IPS-15b (cell line): ENCODE measurements at regions not wholly inside any gene's neighbourhood (a gene's known extent, or its start where the extent isn't known, plus 50 kb on each side); places are given as distances from the start of the nearest gene placed in this dataset.

Source experiments
- H3K27me3 ChIP-seq: one replicate; pipeline ENCODE4 v1.6.1; 2013; ENCODE audit warnings: low read length; ENCODE audit not compliant: control insufficient read depth, insufficient read depth
- H3K36me3 ChIP-seq: one replicate; pipeline ENCODE4 v1.6.1; 2013; ENCODE audit warnings: low read length; ENCODE audit not compliant: control insufficient read depth, insufficient read depth
- H3K4me1 ChIP-seq: one replicate; pipeline ENCODE4 v1.6.1; 2013; ENCODE audit warnings: mild to moderate bottlenecking, low read length; ENCODE audit not compliant: control insufficient read depth, insufficient read depth
- H3K4me3 ChIP-seq: one replicate; pipeline ENCODE4 v1.5.1; 2013; ENCODE audit warnings: low read depth, low read length
- H3K9ac ChIP-seq: one replicate; pipeline ENCODE4 v1.6.1; 2013; ENCODE audit warnings: low read depth, mild to moderate bottlenecking, low read length
- H3K9me3 ChIP-seq: one replicate; pipeline ENCODE4 v1.6.1; 2013; ENCODE audit warnings: mild to moderate bottlenecking, low read length; ENCODE audit not compliant: control insufficient read depth, insufficient read depth

- no peaks in the 10 kb centered on the region for H3K36me3 ChIP-seq
- H3K9ac ChIP-seq: no peak overlapping the region
- H3K4me3 ChIP-seq: no peak overlapping the region
- H3K9me3 ChIP-seq: no peaks in the 10 kb centered on the region
- H3K27me3 ChIP-seq: no peaks in the 10 kb centered on the region
- H3K4me1 ChIP-seq: no peaks in the 10 kb centered on the region
Observed at GRCh38 chr14:44353805-44354204, 153.3 kb downstream of the FSCB start.

DNA sequence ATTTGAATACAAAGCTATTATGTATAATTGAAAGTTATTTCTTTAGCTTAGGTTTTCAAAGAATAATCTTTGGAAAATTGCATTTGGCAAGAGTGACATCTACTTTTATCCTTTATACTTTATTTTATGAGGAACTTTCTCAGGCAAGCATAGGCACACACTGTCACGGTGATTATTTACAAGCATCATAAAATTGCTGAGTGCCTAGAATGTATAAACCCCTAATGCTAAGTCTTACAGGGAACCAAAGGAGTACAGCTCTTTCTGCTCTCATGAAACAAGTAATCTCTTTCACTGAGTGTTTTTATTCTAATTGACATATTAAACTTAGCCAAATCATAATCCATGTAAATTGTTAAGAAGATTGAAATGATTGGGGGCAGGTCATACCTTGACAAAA, 154.9 kb downstream of the FSCB start:
- Histone ChIP-seq H3K27me3 (no peaks in the 10 kb centered on the region), H3K36me3 (no peaks in the 10 kb centered on the region), H3K9ac (no peak overlapping the region), H3K4me3 (no peak overlapping the region), H3K4me1 (no peaks in the 10 kb centered on the region), H3K9me3 (peaks cover 3% of the 10 kb centered on the region)

DNA sequence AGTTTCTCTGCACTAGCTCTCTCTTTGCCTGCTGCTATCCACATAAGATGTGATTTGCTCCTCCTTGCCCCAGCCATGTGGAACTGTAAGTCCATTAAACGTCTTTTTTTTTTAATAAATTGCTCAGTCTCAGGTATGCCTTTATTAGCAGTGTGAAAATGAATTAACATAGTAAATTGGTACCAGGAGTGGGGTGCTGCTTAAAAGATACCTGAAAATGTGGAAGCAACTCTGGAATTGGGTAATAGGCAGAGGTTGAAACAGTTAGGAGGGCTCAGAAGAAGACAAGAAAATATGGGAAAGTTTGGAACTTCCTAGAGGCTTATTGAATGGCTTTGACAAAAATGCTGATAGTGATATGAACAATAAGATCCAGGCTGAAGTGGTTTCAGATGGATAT, 159.8 kb downstream of the FSCB start:
- no peaks in the 10 kb centered on the region for H3K27me3 ChIP-seq
- H3K9me3 ChIP-seq: peaks cover 3% of the 10 kb centered on the region
- H3K9ac ChIP-seq: no peak overlapping the region
- no peaks in the 10 kb centered on the region for H3K4me1 ChIP-seq
- no peak overlapping the region for H3K4me3 ChIP-seq
- no peaks in the 10 kb centered on the region for H3K36me3 ChIP-seq

DNA sequence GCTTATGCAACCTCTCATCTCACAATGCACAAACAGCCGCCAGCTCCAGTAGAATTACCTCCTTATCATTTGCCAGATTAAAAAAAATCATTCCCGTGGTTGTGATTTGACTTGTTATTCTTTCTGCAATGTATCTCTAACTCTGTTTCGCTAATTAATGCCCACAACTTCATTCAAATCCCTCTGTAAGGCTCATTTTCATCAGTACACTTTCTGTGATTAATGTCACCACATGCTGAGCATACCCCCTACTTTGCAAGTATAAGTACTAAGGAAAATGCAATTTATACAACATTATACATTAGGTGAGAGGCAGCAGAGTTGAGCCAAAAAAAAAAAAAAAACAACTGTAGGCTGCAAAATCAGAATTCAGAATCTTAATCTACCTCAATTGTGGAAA, 166.0 kb downstream of the FSCB start:
- no peaks in the 10 kb centered on the region for H3K27me3 ChIP-seq
- H3K4me1 ChIP-seq: no peaks in the 10 kb centered on the region
- no peaks in the 10 kb centered on the region for H3K9me3 ChIP-seq
- H3K4me3 ChIP-seq: no peak overlapping the region
- no peak overlapping the region for H3K9ac ChIP-seq
- no peaks in the 10 kb centered on the region for H3K36me3 ChIP-seq

DNA sequence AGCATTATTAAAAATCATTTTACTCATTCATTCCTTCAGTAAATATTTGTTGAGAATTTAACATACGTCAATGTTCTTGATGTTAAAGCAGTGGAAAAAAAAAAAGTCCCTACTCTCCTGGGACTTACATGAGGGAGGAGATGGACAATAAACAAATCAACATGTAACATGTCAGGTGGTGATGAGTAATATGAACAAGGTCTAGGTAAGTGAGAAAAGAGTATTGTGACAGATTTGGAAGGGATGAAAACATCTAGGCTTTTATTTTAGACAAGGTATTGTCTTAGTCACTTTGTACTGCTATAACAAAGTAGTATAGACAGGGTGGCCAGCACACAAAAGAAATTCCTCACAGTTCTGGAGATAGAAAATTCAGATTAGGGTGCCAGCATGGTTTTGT, 167.2 kb downstream of the FSCB start:
- no peaks in the 10 kb centered on the region for H3K4me1 ChIP-seq
- H3K9me3 ChIP-seq: no peaks in the 10 kb centered on the region
- H3K4me3 ChIP-seq: no peak overlapping the region
- no peak overlapping the region for H3K9ac ChIP-seq
- no peaks in the 10 kb centered on the region for H3K36me3 ChIP-seq
- H3K27me3 ChIP-seq: no peaks in the 10 kb centered on the region

DNA sequence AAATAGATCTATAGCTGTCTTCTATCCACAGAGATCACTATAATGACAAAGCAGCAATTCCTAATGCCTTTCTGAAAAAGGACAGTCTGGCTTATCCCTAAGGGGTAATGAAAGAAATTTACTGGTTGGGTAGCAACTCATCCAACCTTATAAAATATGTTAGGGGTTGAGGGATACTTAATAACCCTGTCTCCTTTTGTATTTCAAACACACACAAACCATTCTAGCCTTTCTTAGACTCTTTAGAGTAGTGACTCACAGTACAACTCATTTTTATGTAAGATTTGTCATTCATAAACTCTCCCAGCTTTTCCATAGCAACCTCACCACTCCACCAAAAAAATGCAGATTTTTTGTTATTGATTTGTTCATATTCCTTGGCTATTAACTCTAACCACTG, 167.9 kb downstream of the FSCB start:
- Histone ChIP-seq H3K9ac (no peak overlapping the region), H3K27me3 (no peaks in the 10 kb centered on the region), H3K9me3 (no peaks in the 10 kb centered on the region), H3K36me3 (no peaks in the 10 kb centered on the region), H3K4me3 (no peak overlapping the region), H3K4me1 (no peaks in the 10 kb centered on the region)

GRCh38 chr14:44317441-44317746, 189.7 kb downstream of the FSCB start:
- Histone ChIP-seq H3K4me3 (no peak overlapping the region), H3K9ac (no peak overlapping the region), H3K27me3 (no peaks in the 10 kb centered on the region), H3K9me3 (no peaks in the 10 kb centered on the region), H3K36me3 (no peaks in the 10 kb centered on the region), H3K4me1 (no peaks in the 10 kb centered on the region)

- Histone ChIP-seq H3K9ac (no peak overlapping the region), H3K4me3 (no peak overlapping the region), H3K36me3 (no peaks in the 10 kb centered on the region), H3K27me3 (no peaks in the 10 kb centered on the region), H3K4me1 (no peaks in the 10 kb centered on the region), H3K9me3 (no peaks in the 10 kb centered on the region)
Observed at GRCh38 chr14:44316647-44317440, 190.2 kb downstream of the FSCB start.

DNA sequence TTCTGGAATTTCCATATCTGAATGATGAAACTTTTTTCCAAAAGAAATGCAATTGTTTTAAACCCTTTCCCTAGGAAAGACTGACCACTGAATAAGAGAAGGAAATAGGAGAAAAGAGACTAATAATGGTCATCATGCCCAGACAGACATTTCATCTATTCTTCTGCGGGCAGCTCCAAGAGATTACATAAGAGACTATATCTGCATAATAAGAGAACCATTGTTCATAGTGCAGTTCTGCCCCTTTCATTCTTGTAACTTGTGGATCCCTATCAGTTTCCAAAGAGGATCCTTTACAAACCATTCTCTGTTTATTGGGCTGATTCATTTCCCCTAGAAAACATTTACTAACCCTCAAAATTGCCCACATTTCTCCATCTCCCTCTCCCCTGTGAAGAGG, 197.8 kb downstream of the FSCB start:
- Histone ChIP-seq H3K9ac (no peak overlapping the region), H3K4me1 (no peaks in the 10 kb centered on the region), H3K9me3 (no peaks in the 10 kb centered on the region), H3K36me3 (no peaks in the 10 kb centered on the region), H3K4me3 (no peak overlapping the region), H3K27me3 (no peaks in the 10 kb centered on the region)

GRCh38 chr14:44300916-44301315, 206.2 kb downstream of the FSCB start:
- no peaks in the 10 kb centered on the region for H3K4me1 ChIP-seq

DNA sequence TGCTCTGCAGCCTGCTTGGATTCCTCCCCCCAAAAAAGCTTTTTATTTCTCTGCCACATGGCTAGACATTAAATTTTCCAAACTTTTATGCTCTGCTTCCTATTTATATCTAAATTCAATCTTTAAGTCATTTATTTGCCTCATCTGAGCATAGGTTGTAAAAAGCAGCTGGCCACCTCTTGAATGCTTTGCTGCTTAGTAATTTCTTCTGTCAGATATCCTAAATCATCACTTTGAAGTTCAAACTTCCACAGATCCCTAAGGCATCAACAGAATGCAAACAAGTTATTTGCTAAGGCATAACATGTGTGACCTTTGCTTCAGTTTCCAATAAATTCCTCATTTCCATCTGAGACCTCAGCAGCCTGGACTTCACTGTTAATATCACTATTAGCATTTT, 209.6 kb downstream of the FSCB start:
- no peaks in the 10 kb centered on the region for H3K4me1 ChIP-seq
- H3K9ac ChIP-seq: no peak overlapping the region
- H3K27me3 ChIP-seq: no peaks in the 10 kb centered on the region
- no peaks in the 10 kb centered on the region for H3K36me3 ChIP-seq
- no peak overlapping the region for H3K4me3 ChIP-seq
- no peaks in the 10 kb centered on the region for H3K9me3 ChIP-seq

More at GRCh38 chr14:44300916-44301315, 206.2 kb downstream of the FSCB start:
- Histone ChIP-seq H3K4me3 (no peak overlapping the region), H3K9me3 (no peaks in the 10 kb centered on the region), H3K27me3 (no peaks in the 10 kb centered on the region), H3K9ac (no peak overlapping the region), H3K36me3 (no peaks in the 10 kb centered on the region)

DNA sequence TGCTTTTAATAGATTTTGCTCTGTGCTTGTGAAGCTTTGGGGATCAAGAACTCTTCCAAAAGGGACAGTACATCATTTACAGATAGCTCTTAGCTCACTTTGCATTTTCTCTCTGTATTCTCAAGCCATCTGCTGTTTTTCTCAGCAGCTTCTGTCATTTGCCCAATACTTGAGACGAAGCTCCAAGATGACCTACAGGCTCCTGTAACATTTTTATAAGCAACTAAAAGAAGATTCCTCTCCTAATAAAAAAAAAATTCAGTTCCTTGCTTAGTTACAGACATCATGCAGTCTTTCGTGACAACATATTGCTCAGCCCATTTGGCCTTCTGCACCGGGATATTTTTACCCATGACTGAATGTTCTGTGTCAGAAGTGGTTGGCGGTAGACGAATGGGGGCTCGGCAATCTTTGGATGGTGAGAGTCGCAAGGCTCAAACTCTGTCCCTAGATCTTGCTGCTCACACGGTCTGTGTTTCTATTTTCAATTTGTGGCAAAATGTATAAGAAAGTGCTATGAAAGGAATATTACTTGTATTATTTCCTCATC, 215.6 kb downstream of the FSCB start:
- no peak overlapping the region for H3K4me3 ChIP-seq
- no peaks in the 10 kb centered on the region for H3K27me3 ChIP-seq
- no peaks in the 10 kb centered on the region for H3K9me3 ChIP-seq
- H3K36me3 ChIP-seq: no peaks in the 10 kb centered on the region
- no peaks in the 10 kb centered on the region for H3K4me1 ChIP-seq
- H3K9ac ChIP-seq: no peak overlapping the region
